ENCODE measurements at regions not wholly inside any gene's neighbourhood (a gene's known extent, or its start where the extent isn't known, plus 50 kb on each side); places are given as distances from the start of the nearest gene placed in this dataset.

- DNase-seq (ENCODE audit: low read depth), result no peak
- no peak for TF ChIP-seq CTCF (IDR thresholded peaks at IDR 0.05; ENCODE audit: control insufficient read depth, extremely low read depth, insufficient read depth)
- H3K4me3 ChIP-seq (ENCODE audit: low read depth, low read length), result no peak overlapping the region
These were observed 764.5 kb upstream of the TENM3 start for GRCh38 chr4:181478656-181479055.

GRCh38 chr4:181479141-181479540 lies 764.1 kb upstream of the TENM3 start:
- DNase-seq (ENCODE audit: low read depth), result no peak
- TF ChIP-seq CTCF (IDR thresholded peaks at IDR 0.05; ENCODE audit: control insufficient read depth, extremely low read depth, insufficient read depth), result no peak
- no peak overlapping the region for H3K4me3 ChIP-seq (ENCODE audit: low read depth, low read length)

- no peak for DNase-seq (ENCODE audit: low read depth)
- TF ChIP-seq CTCF (IDR thresholded peaks at IDR 0.05; ENCODE audit: control insufficient read depth, extremely low read depth, insufficient read depth), result no peak
- H3K4me3 ChIP-seq (ENCODE audit: low read depth, low read length), result no peak overlapping the region
These were observed 758.8 kb upstream of the TENM3 start for GRCh38 chr4:181484396-181484795.

GRCh38 chr4:181488926-181489325 lies 754.3 kb upstream of the TENM3 start:
- DNase-seq (ENCODE audit: low read depth), result no peak
- no peak for TF ChIP-seq CTCF (IDR thresholded peaks at IDR 0.05; ENCODE audit: control insufficient read depth, extremely low read depth, insufficient read depth)
- H3K4me3 ChIP-seq (ENCODE audit: low read depth, low read length), result no peak overlapping the region

GRCh38 chr4:181498148-181498547 lies 745.1 kb upstream of the TENM3 start:
- TF ChIP-seq CTCF (IDR thresholded peaks at IDR 0.05; ENCODE audit: control insufficient read depth, extremely low read depth, insufficient read depth), result no peak
- no peak overlapping the region for H3K4me3 ChIP-seq (ENCODE audit: low read depth, low read length)
- DNase-seq (ENCODE audit: low read depth), result no peak

- no peak for DNase-seq (ENCODE audit: low read depth)
- H3K4me3 ChIP-seq (ENCODE audit: low read depth, low read length), result no peak overlapping the region
- TF ChIP-seq CTCF (IDR thresholded peaks at IDR 0.05; ENCODE audit: control insufficient read depth, extremely low read depth, insufficient read depth), result no peak
These were observed 740.6 kb upstream of the TENM3 start for GRCh38 chr4:181502611-181503010.

- no peak for TF ChIP-seq CTCF (IDR thresholded peaks at IDR 0.05; ENCODE audit: control insufficient read depth, extremely low read depth, insufficient read depth)
- no peak overlapping the region for H3K4me3 ChIP-seq (ENCODE audit: low read depth, low read length)
- no peak for DNase-seq (ENCODE audit: low read depth)
These were observed 739.4 kb upstream of the TENM3 start for GRCh38 chr4:181503687-181504390.

Data from LNCaP clone FGC (cell line).